ENCODE measurements at regions not wholly inside any gene's neighbourhood (a gene's known extent, or its start where the extent isn't known, plus 50 kb on each side); places are given as distances from the start of the nearest gene placed in this dataset.

DNA sequence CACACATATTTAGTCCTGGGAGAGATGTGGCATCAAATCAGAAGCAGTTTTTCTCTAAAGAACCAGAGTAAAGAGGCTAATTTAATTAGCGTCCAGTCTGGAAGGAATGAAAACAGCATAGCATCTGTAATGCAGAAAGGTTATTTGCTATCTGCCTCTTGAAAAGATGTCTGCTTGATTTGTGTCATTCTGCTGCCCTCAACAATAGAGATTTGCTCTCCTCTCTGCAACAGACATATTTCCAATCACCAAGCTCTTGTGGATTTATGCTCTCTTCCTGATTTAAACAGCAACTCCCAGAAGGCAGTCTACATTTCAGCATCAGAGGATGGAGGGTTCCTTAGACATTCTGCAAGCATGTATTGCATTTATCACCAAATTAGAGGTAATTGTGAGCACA lies 53.5 kb upstream of the AKAP12 start:
- H3K9me3 Mint-ChIP-seq, result peaks cover 17 to 22% of the 10 kb centered on the region in 2 experiments
- no peaks in the 10 kb centered on the region; the same call in 1 of the 2 replicates for H3K27me3 Mint-ChIP-seq (ENCODE audit: low read depth)
- H2AK5ac ChIP-seq (ENCODE audit: insufficient read length, low read length), result no peak overlapping the region
- no peak overlapping the region for H2BK15ac ChIP-seq (ENCODE audit: low read depth, low read length)
- no peaks in the 10 kb centered on the region for H3K79me1 ChIP-seq (ENCODE audit: insufficient read depth, low read depth, low read length, poor library complexity, severe bottlenecking)
- TF ChIP-seq, protein P1, sequence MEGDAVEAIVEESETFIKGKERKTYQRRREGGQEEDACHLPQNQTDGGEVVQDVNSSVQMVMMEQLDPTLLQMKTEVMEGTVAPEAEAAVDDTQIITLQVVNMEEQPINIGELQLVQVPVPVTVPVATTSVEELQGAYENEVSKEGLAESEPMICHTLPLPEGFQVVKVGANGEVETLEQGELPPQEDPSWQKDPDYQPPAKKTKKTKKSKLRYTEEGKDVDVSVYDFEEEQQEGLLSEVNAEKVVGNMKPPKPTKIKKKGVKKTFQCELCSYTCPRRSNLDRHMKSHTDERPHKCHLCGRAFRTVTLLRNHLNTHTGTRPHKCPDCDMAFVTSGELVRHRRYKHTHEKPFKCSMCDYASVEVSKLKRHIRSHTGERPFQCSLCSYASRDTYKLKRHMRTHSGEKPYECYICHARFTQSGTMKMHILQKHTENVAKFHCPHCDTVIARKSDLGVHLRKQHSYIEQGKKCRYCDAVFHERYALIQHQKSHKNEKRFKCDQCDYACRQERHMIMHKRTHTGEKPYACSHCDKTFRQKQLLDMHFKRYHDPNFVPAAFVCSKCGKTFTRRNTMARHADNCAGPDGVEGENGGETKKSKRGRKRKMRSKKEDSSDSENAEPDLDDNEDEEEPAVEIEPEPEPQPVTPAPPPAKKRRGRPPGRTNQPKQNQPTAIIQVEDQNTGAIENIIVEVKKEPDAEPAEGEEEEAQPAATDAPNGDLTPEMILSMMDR (conservative IDR thresholded peaks at IDR 0.05), result no peak
- H4K91ac ChIP-seq (ENCODE audit: insufficient read length, low read depth, low read length), result no peak overlapping the region
- H2AFZ ChIP-seq (ENCODE audit: low read length), result no peak overlapping the region
- H3K27ac Mint-ChIP-seq, result no peak overlapping the region
- no peaks in the 10 kb centered on the region for H3K27me3 ChIP-seq (ENCODE audit: insufficient read depth, low read length)
- H3K4me1 ChIP-seq (ENCODE audit: insufficient read depth, low read length), result no peaks in the 10 kb centered on the region
- H3K9ac ChIP-seq (ENCODE audit: extremely low read depth, insufficient read length, low read length), result no peak overlapping the region
- no peaks in the 10 kb centered on the region for H3K79me2 ChIP-seq (ENCODE audit: insufficient read depth, low read length)
- no peak overlapping the region for H3K27ac ChIP-seq (ENCODE audit: insufficient read length, low read depth, low read length)
- peaks cover 8 to 13% of the 10 kb centered on the region in 2 experiments for H3K4me1 Mint-ChIP-seq
- H3K9me3 ChIP-seq (ENCODE audit: control insufficient read depth, low read depth, low read length), result peaks cover 7% of the 10 kb centered on the region
- WGBS (ENCODE audit: extremely low coverage, insufficient read length, low lambda C conversion rate), result no CpG with 5 or more reads among the region's 1 CpG
- no peak overlapping the region for H4K5ac ChIP-seq (ENCODE audit: insufficient read length, low read depth, low read length)
- no peak overlapping the region for H3T11ph ChIP-seq (ENCODE audit: low read length)
- no peak overlapping the region for H3K18ac ChIP-seq (ENCODE audit: insufficient read length, low read depth, low read length)
- H3K4me2 ChIP-seq (ENCODE audit: insufficient read depth, insufficient read length, low read length), result no peak overlapping the region
- no peak overlapping the region for H3K56ac ChIP-seq (ENCODE audit: insufficient read length, low read depth, low read length)
- no peak overlapping the region for H3K4me3 Mint-ChIP-seq
- H2BK12ac ChIP-seq (ENCODE audit: insufficient read length, low read depth, low read length), result no peak overlapping the region
- no peak overlapping the region for H3K4ac ChIP-seq (ENCODE audit: low read depth, low read length)
- no peak overlapping the region for H3K14ac ChIP-seq (ENCODE audit: insufficient read depth, low read length)
- no peak overlapping the region for H3K23ac ChIP-seq (ENCODE audit: insufficient read length, low read depth, low read length)
- H2BK120ac ChIP-seq (ENCODE audit: low read depth, low read length, poor library complexity, severe bottlenecking), result no peak overlapping the region
- H2BK5ac ChIP-seq (ENCODE audit: insufficient read length, low read length), result no peak overlapping the region
- H3K23me2 ChIP-seq (ENCODE audit: insufficient read length, low read depth, low read length, poor library complexity, severe bottlenecking), result no peaks in the 10 kb centered on the region
- H4K8ac ChIP-seq (replicated peaks; ENCODE audit: insufficient read length, low read depth, low read length), result no peak overlapping the region
- DNase-seq, result no peak
- H3K36me3 Mint-ChIP-seq (ENCODE audit: insufficient read depth in 1 of 3, low read depth in 3 of 3), result peaks cover 2 to 15% (median 9%) of the 10 kb centered on the region in 3 experiments; a peak in 5 of 7 replicates
- no peak overlapping the region for H2BK20ac ChIP-seq (ENCODE audit: low read depth, low read length, poor library complexity, severe bottlenecking)
- H4K20me1 ChIP-seq (ENCODE audit: control insufficient read depth, insufficient read depth, insufficient read length), result no peaks in the 10 kb centered on the region

Measured in H9 (cell line).